GM21390 (cell line): ENCODE measurements at regions not wholly inside any gene's neighbourhood (a gene's known extent, or its start where the extent isn't known, plus 50 kb on each side); places are given as distances from the start of the nearest gene placed in this dataset.
"Not testable (repeated sequence)": the region's sequence is repeated elsewhere in the genome, so short reads cannot be mapped to it uniquely, and the experiment has no call there.

Source experiments
- ATAC-seq: cut with Tn5 transposase; IDR thresholded peaks from one replicate; pipeline ENCODE4 v1.9.1; 2021; ENCODE audit not compliant: unreplicated experiment

GRCh38 chr18:70411876-70412435, 123.1 kb downstream of the SOCS6 start:
- no peak for ATAC-seq

- no peak for ATAC-seq
Measured at GRCh38 chr18:70411307-70411706, 122.5 kb downstream of the SOCS6 start.

GRCh38 chr18:70405052-70405451, 116.2 kb downstream of the SOCS6 start:
- ATAC-seq: no peak

GRCh38 chr18:70400476-70400875, 111.6 kb downstream of the SOCS6 start:
- no peak for ATAC-seq

- no peak for ATAC-seq
Measured at GRCh38 chr18:70398076-70398475, 109.2 kb downstream of the SOCS6 start.

GRCh38 chr18:70397259-70397925, 108.5 kb downstream of the SOCS6 start:
- ATAC-seq: no peak

GRCh38 chr18:70395771-70396170, 106.9 kb downstream of the SOCS6 start:
- ATAC-seq: not testable (repeated sequence)

GRCh38 chr18:70394672-70395071, 105.8 kb downstream of the SOCS6 start:
- ATAC-seq: no peak

GRCh38 chr18:70390371-70391090, 101.7 kb downstream of the SOCS6 start:
- no peak for ATAC-seq

GRCh38 chr18:70389036-70389435, 100.2 kb downstream of the SOCS6 start:
- not testable (repeated sequence) for ATAC-seq

- no peak for ATAC-seq
Measured at GRCh38 chr18:70387027-70387426, 98.2 kb downstream of the SOCS6 start.

- no peak for ATAC-seq
Measured at GRCh38 chr18:70386582-70386981, 97.7 kb downstream of the SOCS6 start.

GRCh38 chr18:70385474-70385873, 96.6 kb downstream of the SOCS6 start:
- no peak for ATAC-seq

- no peak for ATAC-seq
Measured at GRCh38 chr18:70384181-70384790, 95.4 kb downstream of the SOCS6 start.

GRCh38 chr18:70382992-70383717, 94.3 kb downstream of the SOCS6 start:
- ATAC-seq: no peak

GRCh38 chr18:70382017-70382416, 93.2 kb downstream of the SOCS6 start:
- ATAC-seq: no peak

- no peak for ATAC-seq
Measured at GRCh38 chr18:70380915-70381896, 92.4 kb downstream of the SOCS6 start.
